ENCODE measurements at regions not wholly inside any gene's neighbourhood (a gene's known extent, or its start where the extent isn't known, plus 50 kb on each side); places are given as distances from the start of the nearest gene placed in this dataset.

GRCh38 chr17:55889271-55889670 is 138.4 kb downstream of the PCTP start:
- Mint-ChIP-seq H3K27me3 (ENCODE audit: unreplicated experiment) (no peaks in the 10 kb centered on the region), H3K4me3 (ENCODE audit: unreplicated experiment) (no peak overlapping the region), H3K36me3 (ENCODE audit: unreplicated experiment) (no peaks in the 10 kb centered on the region), H3K27ac (ENCODE audit: unreplicated experiment) (no peak overlapping the region), H3K9me3 (ENCODE audit: unreplicated experiment) (peaks cover 49% of the 10 kb centered on the region), H3K4me1 (ENCODE audit: unreplicated experiment) (no peaks in the 10 kb centered on the region)
- no peak for DNase-seq (ENCODE audit: extremely low spot score, unreplicated experiment)
- TF ChIP-seq CTCF (IDR thresholded peaks at IDR 0.05), result no peak

DNA sequence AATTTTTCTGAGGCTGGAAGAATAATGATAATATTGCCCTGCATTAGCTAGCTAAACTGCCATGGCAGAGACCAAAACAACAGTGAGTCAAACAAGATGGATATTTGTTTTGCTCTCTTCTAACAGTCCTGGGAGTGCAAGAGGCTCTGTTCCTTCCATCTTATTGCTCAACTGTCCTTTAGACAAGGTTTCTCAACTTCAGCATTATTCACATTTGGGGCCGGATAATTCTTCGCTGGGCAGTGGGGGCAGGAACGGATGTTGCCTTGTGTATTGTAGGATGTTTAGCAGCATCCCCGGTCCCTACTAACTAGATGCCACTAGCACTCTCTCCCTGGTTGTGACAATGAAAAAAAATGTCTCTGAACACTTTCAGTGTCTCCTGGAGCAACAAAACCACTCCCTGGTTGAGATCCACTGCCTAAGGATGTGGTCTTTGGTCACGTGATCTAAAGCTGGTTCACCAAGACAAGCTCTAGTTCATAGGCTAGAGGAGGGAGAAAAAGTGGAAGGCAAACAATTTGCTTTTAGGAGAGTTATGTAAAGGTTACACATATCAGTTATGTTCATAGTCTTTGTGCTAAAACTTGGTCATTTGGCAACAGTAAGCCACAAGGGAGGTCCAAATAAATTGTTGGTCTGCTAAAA is 144.4 kb downstream of the PCTP start:
- H3K36me3 Mint-ChIP-seq (ENCODE audit: unreplicated experiment), result no peaks in the 10 kb centered on the region
- no peak for DNase-seq (ENCODE audit: extremely low spot score, unreplicated experiment)
- peaks cover 17% of the 10 kb centered on the region for H3K9me3 Mint-ChIP-seq (ENCODE audit: unreplicated experiment)
- no peak overlapping the region for H3K27ac Mint-ChIP-seq (ENCODE audit: unreplicated experiment)
- H3K4me1 Mint-ChIP-seq (ENCODE audit: unreplicated experiment), result no peaks in the 10 kb centered on the region
- H3K27me3 Mint-ChIP-seq (ENCODE audit: unreplicated experiment), result no peaks in the 10 kb centered on the region
- H3K4me3 Mint-ChIP-seq (ENCODE audit: unreplicated experiment), result no peak overlapping the region
- no peak for TF ChIP-seq CTCF (IDR thresholded peaks at IDR 0.05)

- Mint-ChIP-seq H3K27me3 (ENCODE audit: unreplicated experiment) (no peaks in the 10 kb centered on the region), H3K27ac (ENCODE audit: unreplicated experiment) (no peak overlapping the region)
Measured at GRCh38 chr17:55897301-55897700, 146.4 kb downstream of the PCTP start.

GRCh38 chr17:55898195-55898594 is 147.3 kb downstream of the PCTP start:
- Mint-ChIP-seq H3K36me3 (ENCODE audit: unreplicated experiment) (no peaks in the 10 kb centered on the region), H3K27me3 (ENCODE audit: unreplicated experiment) (no peaks in the 10 kb centered on the region), H3K4me3 (ENCODE audit: unreplicated experiment) (no peak overlapping the region), H3K4me1 (ENCODE audit: unreplicated experiment) (no peaks in the 10 kb centered on the region), H3K27ac (ENCODE audit: unreplicated experiment) (no peak overlapping the region), H3K9me3 (ENCODE audit: unreplicated experiment) (peaks cover 11% of the 10 kb centered on the region)
- no peak for DNase-seq (ENCODE audit: extremely low spot score, unreplicated experiment)
- TF ChIP-seq CTCF (IDR thresholded peaks at IDR 0.05), result no peak

More at GRCh38 chr17:55897301-55897700, 146.4 kb downstream of the PCTP start:
- no peak overlapping the region for H3K4me3 Mint-ChIP-seq (ENCODE audit: unreplicated experiment)
- DNase-seq (ENCODE audit: extremely low spot score, unreplicated experiment), result no peak
- no peaks in the 10 kb centered on the region for H3K4me1 Mint-ChIP-seq (ENCODE audit: unreplicated experiment)
- TF ChIP-seq CTCF (IDR thresholded peaks at IDR 0.05), result no peak
- no peaks in the 10 kb centered on the region for H3K36me3 Mint-ChIP-seq (ENCODE audit: unreplicated experiment)
- peaks cover 9% of the 10 kb centered on the region for H3K9me3 Mint-ChIP-seq (ENCODE audit: unreplicated experiment)

GRCh38 chr17:55900188-55900587 is 149.3 kb downstream of the PCTP start:
- Mint-ChIP-seq H3K36me3 (ENCODE audit: unreplicated experiment) (no peaks in the 10 kb centered on the region), H3K9me3 (ENCODE audit: unreplicated experiment) (peaks cover 20% of the 10 kb centered on the region), H3K4me1 (ENCODE audit: unreplicated experiment) (no peaks in the 10 kb centered on the region)

More at GRCh38 chr17:55900188-55900587, 149.3 kb downstream of the PCTP start:
- no peak for DNase-seq (ENCODE audit: extremely low spot score, unreplicated experiment)
- Mint-ChIP-seq H3K27ac (ENCODE audit: unreplicated experiment) (no peak overlapping the region), H3K27me3 (ENCODE audit: unreplicated experiment) (no peaks in the 10 kb centered on the region), H3K4me3 (ENCODE audit: unreplicated experiment) (no peak overlapping the region)
- TF ChIP-seq CTCF (IDR thresholded peaks at IDR 0.05), result no peak
